Liver (tissue), 7 donors: ENCODE measurements at regions not wholly inside any gene's neighbourhood (a gene's known extent, or its start where the extent isn't known, plus 50 kb on each side); places are given as distances from the start of the nearest gene placed in this dataset.

Experiments used
- DNase-seq: peaks from one replicate; pipeline ENCODE4 v3.0.0-alpha.2; 2017; ENCODE audit warnings: low spot score
- H3K27ac ChIP-seq, 2 donors: one replicate each; pipeline ENCODE4 v1.7.0; 2013; ENCODE audit warnings: inconsistent platforms in 2 of 2, low read length in 2 of 2, control low read depth in 1 of 2, low read depth in 1 of 2, mild to moderate bottlenecking in 1 of 2
- H3K27me3 ChIP-seq, 4 donors: one replicate each; pipeline versions ENCODE4 v1.6.1 to v1.7.0; 2013; ENCODE audit warnings: low read length in 3 of 4, inconsistent platforms in 1 of 4, mild to moderate bottlenecking in 1 of 4, moderate library complexity in 1 of 4; ENCODE audit not compliant: control insufficient read depth in 4 of 4, insufficient read depth in 4 of 4
- H3K36me3 ChIP-seq, 4 donors: one replicate each; pipeline versions ENCODE4 v1.6.1 to v1.7.0; 2013; ENCODE audit warnings: low read length in 3 of 4, mild to moderate bottlenecking in 3 of 4, low read depth in 1 of 4, moderate library complexity in 1 of 4; ENCODE audit not compliant: control insufficient read depth in 4 of 4, insufficient read depth in 3 of 4
- H3K4me1 ChIP-seq, 4 donors: one replicate each; pipeline versions ENCODE4 v1.6.1 to v1.7.0; 2013; ENCODE audit warnings: low read length in 3 of 4, mild to moderate bottlenecking in 3 of 4, moderate library complexity in 1 of 4; ENCODE audit not compliant: control insufficient read depth in 4 of 4, insufficient read depth in 4 of 4
- H3K4me3 ChIP-seq, 3 donors: one replicate each; pipeline versions ENCODE4 v1.6.1 to v1.7.0; 2013; ENCODE audit warnings: low read length in 3 of 3, control low read depth in 1 of 3, low read depth in 1 of 3, mild to moderate bottlenecking in 1 of 3
- H3K9ac ChIP-seq, 2 donors: one replicate each; pipeline ENCODE4 v1.7.0; 2013; ENCODE audit warnings: low read length in 2 of 2, mild to moderate bottlenecking in 2 of 2, moderate library complexity in 2 of 2, control low read depth in 1 of 2, low read depth in 1 of 2
- H3K9me3 ChIP-seq, 4 donors: one replicate each; pipeline versions ENCODE4 v1.6.1 to v1.7.0; 2013; ENCODE audit warnings: low read length in 3 of 4; ENCODE audit not compliant: control insufficient read depth in 4 of 4
- ATF3 ChIP-seq: IDR thresholded peaks from 2 replicates; pipeline ENCODE4 v1.6.1; 2016; ENCODE audit warnings: antibody characterized with exemption
- EGR1 ChIP-seq, 2 donors: IDR thresholded peaks; 2 replicates each; pipeline ENCODE4 v1.6.1; 2016 to 2018; ENCODE audit warnings: antibody characterized with exemption in 2 of 2, low read depth in 2 of 2
- FOXA2 ChIP-seq: IDR thresholded peaks from 2 replicates; pipeline ENCODE4 v1.6.1; 2016; ENCODE audit warnings: antibody characterized with exemption
- JUND ChIP-seq, 2 donors: IDR thresholded peaks; 2 replicates each; pipeline ENCODE4 v1.6.1; 2016; ENCODE audit warnings: antibody characterized with exemption in 2 of 2
- MAX ChIP-seq: IDR thresholded peaks from 2 replicates; pipeline ENCODE4 v1.6.1; 2016; ENCODE audit warnings: antibody characterized with exemption
- NR2F2 ChIP-seq: IDR thresholded peaks from 2 replicates; pipeline ENCODE4 v1.6.1; 2016; ENCODE audit warnings: antibody characterized with exemption
- RAD21 ChIP-seq, 2 donors: IDR thresholded peaks; 2 replicates each; pipeline ENCODE4 v1.6.1; 2016; ENCODE audit warnings: antibody characterized with exemption in 2 of 2, mild to moderate bottlenecking in 2 of 2
- REST ChIP-seq: IDR thresholded peaks from 2 replicates; pipeline ENCODE4 v1.6.1; 2016; ENCODE audit warnings: antibody characterized with exemption, mild to moderate bottlenecking
- RXRA ChIP-seq, 2 donors: IDR thresholded peaks; 2 replicates each; pipeline ENCODE4 v1.6.1; 2017 to 2018; ENCODE audit warnings: antibody characterized with exemption in 2 of 2, mild to moderate bottlenecking in 1 of 2
- SP1 ChIP-seq: IDR thresholded peaks from 2 replicates; pipeline ENCODE4 v1.6.1; 2018; ENCODE audit warnings: antibody characterized with exemption, mild to moderate bottlenecking
- TAF1 ChIP-seq: conservative IDR thresholded peaks from 2 replicates; pipeline ENCODE4 v1.6.1; 2016; ENCODE audit warnings: antibody characterized with exemption, mild to moderate bottlenecking
- YY1 ChIP-seq: IDR thresholded peaks from 2 replicates; pipeline ENCODE4 v1.6.1; 2016; ENCODE audit warnings: antibody characterized with exemption, mild to moderate bottlenecking
- ZBTB33 ChIP-seq: IDR thresholded peaks from 2 replicates; pipeline ENCODE4 v1.6.1; 2016; ENCODE audit warnings: antibody characterized with exemption
- WGBS: extraction: QIAGEN DNeasy Blood & Tissue Kit; methylation state at CpG from one replicate; pipeline ENCODE4 v1.1.7; 2013; 5-methylcytosine and 5-hydroxymethylcytosine counted together
- donor health status: healthy.
- donor health status: healthy.
- donor health status: healthy.
- donor health status: healthy.

GRCh38 chr15:26038693-26039092 is 175.6 kb upstream of the ATP10A start (continued):
- TF ChIP-seq REST, result no peak
- no peak for TF ChIP-seq MAX
- no peak for TF ChIP-seq ATF3
- TF ChIP-seq RXRA (IDR thresholded peaks at IDR 0.05), result no peak
- TF ChIP-seq FOXA2, result no peak

- Histone ChIP-seq H3K9me3 (no peaks in the 10 kb centered on the region), H3K27me3 (no peaks in the 10 kb centered on the region), H3K4me1 (no peaks in the 10 kb centered on the region), H3K4me3 (no peak overlapping the region), H3K36me3 (no peaks in the 10 kb centered on the region), H3K9ac (no peak overlapping the region), H3K27ac (no peak overlapping the region)
- WGBS, result 27% methylated on average over 1 of the region's 1 CpG
- no peak for DNase-seq
- TF ChIP-seq NR2F2 (no peak), ZBTB33 (no peak), RAD21 (IDR thresholded peaks at IDR 0.05) (peak; percentile 30 to 41)
These were observed 174.2 kb upstream of the ATP10A start for GRCh38 chr15:26037369-26037768.

DNA sequence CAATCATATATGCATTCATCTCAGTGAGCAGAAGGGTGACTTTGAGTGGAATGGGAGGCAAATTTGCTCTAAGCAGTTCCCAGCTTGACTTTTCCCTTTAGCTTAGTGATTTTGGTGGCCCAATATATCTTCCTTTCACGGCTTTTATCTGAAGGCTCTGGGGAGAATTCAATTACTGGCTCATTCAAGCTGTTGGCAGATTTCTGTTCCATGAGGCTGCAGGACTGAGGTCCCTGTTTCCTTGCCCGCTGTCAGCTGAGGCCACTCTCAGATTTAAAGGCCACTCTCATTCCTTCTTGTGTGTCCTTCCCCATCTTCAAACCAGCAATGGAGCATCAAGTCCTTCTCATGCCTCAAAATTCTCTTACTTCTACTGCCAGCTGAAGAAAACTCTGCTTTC is 170.4 kb upstream of the ATP10A start:
- no peaks in the 10 kb centered on the region for H3K9me3 ChIP-seq
- H3K36me3 ChIP-seq, result no peaks in the 10 kb centered on the region
- H3K4me3 ChIP-seq, result no peak overlapping the region
- TF ChIP-seq EGR1 (IDR thresholded peaks at IDR 0.05; ENCODE audit: low read depth in 2 of 2) (no peak), YY1 (no peak), ATF3 (no peak), TAF1 (no peak), MAX (no peak), JUND (IDR thresholded peaks at IDR 0.05) (no peak), SP1 (no peak)
- 58% methylated on average over 2 of the region's 2 CpGs for WGBS
- H3K9ac ChIP-seq, result no peak overlapping the region
- DNase-seq, result no peak
- no peaks in the 10 kb centered on the region for H3K4me1 ChIP-seq
- H3K27ac ChIP-seq, result no peak overlapping the region
- peaks cover 0 to 4% (median 0%) of the 10 kb centered on the region in 4 donors for H3K27me3 ChIP-seq
